Endothelial cell (in vitro differentiated cells): ENCODE measurements at regions not wholly inside any gene's neighbourhood (a gene's known extent, or its start where the extent isn't known, plus 50 kb on each side); places are given as distances from the start of the nearest gene placed in this dataset.

Experiments
- DNase-seq: peaks from one replicate; pipeline ENCODE4 v3.0.0; 2021; ENCODE audit warnings: low spot score
- H3K27ac Mint-ChIP-seq: one replicate; pipeline ENCODE4 v1.8.0; 2021; ENCODE audit warnings: mixed read lengths, inconsistent platforms; ENCODE audit not compliant: unreplicated experiment
- H3K27me3 Mint-ChIP-seq: one replicate; pipeline ENCODE4 v1.8.0; 2021; ENCODE audit warnings: mild to moderate bottlenecking, moderate library complexity, mixed read lengths, inconsistent platforms; ENCODE audit not compliant: unreplicated experiment
- H3K36me3 Mint-ChIP-seq: one replicate; pipeline ENCODE4 v1.8.0; 2021; ENCODE audit warnings: mild to moderate bottlenecking, low read depth, mixed read lengths, inconsistent platforms; ENCODE audit not compliant: unreplicated experiment
- H3K4me1 Mint-ChIP-seq: one replicate; pipeline ENCODE4 v1.8.0; 2021; ENCODE audit warnings: mild to moderate bottlenecking, mixed read lengths, inconsistent platforms; ENCODE audit not compliant: unreplicated experiment
- H3K4me3 Mint-ChIP-seq: one replicate; pipeline ENCODE4 v1.8.0; 2021; ENCODE audit warnings: mild to moderate bottlenecking, mixed read lengths, inconsistent platforms; ENCODE audit not compliant: unreplicated experiment
- H3K9me3 Mint-ChIP-seq: one replicate; pipeline ENCODE4 v1.8.0; 2021; ENCODE audit warnings: mixed read lengths, inconsistent platforms; ENCODE audit not compliant: unreplicated experiment
- TF ChIP-seq, protein P1 (sequence below): fragments of 200-600 bp; sonication (generic); IDR thresholded peaks from one replicate; pipeline ENCODE4 v1.5.0; 2021; ENCODE audit warnings: antibody characterized with exemption; ENCODE audit not compliant: unreplicated experiment

DNA sequence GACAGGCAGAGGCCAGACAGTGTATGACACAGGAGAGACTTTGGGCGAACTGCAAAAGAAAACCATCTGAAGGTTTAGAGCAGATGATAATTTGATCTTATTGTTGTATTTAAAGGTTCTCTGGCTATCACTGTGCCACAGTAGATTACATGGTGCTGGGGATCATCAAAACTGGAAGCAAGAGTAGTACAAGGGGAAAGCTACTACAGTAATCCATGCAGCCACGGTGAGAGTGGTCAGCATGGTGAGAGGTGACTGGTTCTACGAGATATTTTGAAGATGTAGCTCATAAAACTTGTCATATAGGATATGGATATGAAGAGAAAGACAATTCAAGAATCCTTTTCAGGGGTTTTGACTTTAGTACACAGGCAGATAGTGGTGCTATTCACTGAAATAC lies 194.8 kb upstream of the GULP1 start:
- no peaks in the 10 kb centered on the region for H3K27me3 Mint-ChIP-seq

DNA sequence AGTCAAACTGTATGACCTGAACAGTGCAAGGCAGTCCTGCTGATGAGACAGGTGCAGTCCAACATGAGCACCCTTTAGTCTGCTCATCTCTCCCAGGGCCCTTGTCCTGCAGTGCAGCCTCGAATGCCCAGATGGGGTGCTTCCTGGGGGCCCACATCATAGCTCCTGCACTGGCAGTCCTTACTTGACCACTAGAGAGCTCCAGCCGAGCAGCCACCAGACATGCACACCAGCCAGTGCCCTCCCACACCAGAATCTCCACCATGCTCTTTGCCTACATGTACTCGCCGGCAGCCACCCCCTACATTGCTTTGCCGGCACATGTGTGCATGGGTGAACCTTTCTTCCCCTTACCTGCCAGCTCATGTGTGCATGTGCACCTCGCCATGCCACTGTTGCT lies 188.8 kb upstream of the GULP1 start:
- Mint-ChIP-seq H3K9me3 (no peaks in the 10 kb centered on the region), H3K4me1 (peaks cover 6% of the 10 kb centered on the region), H3K27ac (no peak overlapping the region), H3K4me3 (no peak overlapping the region), H3K27me3 (no peaks in the 10 kb centered on the region), H3K36me3 (no peaks in the 10 kb centered on the region)
- DNase-seq: no peak
- TF ChIP-seq, protein P1, sequence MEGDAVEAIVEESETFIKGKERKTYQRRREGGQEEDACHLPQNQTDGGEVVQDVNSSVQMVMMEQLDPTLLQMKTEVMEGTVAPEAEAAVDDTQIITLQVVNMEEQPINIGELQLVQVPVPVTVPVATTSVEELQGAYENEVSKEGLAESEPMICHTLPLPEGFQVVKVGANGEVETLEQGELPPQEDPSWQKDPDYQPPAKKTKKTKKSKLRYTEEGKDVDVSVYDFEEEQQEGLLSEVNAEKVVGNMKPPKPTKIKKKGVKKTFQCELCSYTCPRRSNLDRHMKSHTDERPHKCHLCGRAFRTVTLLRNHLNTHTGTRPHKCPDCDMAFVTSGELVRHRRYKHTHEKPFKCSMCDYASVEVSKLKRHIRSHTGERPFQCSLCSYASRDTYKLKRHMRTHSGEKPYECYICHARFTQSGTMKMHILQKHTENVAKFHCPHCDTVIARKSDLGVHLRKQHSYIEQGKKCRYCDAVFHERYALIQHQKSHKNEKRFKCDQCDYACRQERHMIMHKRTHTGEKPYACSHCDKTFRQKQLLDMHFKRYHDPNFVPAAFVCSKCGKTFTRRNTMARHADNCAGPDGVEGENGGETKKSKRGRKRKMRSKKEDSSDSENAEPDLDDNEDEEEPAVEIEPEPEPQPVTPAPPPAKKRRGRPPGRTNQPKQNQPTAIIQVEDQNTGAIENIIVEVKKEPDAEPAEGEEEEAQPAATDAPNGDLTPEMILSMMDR: no peak

More for the DNA sequence above, 194.8 kb upstream of the GULP1 start:
- TF ChIP-seq, protein P1: no peak
- Mint-ChIP-seq H3K36me3 (no peaks in the 10 kb centered on the region), H3K4me1 (peaks cover 21% of the 10 kb centered on the region), H3K9me3 (no peaks in the 10 kb centered on the region), H3K4me3 (no peak overlapping the region), H3K27ac (no peak overlapping the region)
- DNase-seq: no peak

DNA sequence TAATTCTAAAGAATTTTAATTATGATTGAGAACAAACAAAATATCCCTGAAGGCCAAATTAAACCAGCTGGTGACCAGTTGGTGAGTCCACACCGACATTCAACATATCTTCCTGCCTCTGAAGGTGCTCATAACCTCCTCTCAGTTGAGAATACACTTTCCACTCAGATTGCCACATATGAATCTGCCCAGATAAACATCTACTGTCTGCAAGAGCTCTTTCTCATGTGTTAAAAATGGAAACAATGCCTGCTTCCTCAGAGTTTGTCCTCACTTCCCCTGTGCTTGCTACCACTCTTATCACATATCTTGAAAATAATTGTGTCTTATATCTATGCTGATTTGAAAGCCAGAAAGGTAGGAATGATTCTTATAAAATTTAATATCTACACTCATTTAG lies 177.7 kb upstream of the GULP1 start:
- Mint-ChIP-seq H3K27ac (peak overlapping the region; percentile 33), H3K36me3 (no peaks in the 10 kb centered on the region), H3K9me3 (no peaks in the 10 kb centered on the region), H3K27me3 (no peaks in the 10 kb centered on the region), H3K4me1 (peaks cover 7% of the 10 kb centered on the region), H3K4me3 (no peak overlapping the region)
- no peak for DNase-seq
- TF ChIP-seq, protein P1: no peak

DNA sequence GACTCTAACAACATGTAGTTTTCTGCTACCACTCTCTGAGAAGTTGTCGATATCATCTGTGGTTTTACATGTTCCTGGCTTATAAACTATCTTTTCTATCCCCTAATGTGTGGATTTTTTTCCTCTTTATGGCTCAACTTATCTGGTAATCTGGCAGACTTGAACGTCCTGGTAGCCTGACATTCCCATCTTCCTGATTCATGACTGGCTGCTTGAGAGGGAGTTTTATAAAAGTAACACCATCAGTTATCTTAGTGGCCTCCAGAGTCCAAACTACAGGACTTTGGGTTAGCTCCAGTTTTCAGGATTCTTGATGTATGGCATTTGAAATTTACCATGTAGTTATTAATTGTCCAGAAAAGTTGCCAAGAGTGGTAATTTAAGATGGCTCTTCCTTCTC lies 174.0 kb upstream of the GULP1 start:
- Mint-ChIP-seq H3K9me3 (no peaks in the 10 kb centered on the region), H3K27ac (no peak overlapping the region), H3K27me3 (no peaks in the 10 kb centered on the region), H3K36me3 (no peaks in the 10 kb centered on the region), H3K4me3 (no peak overlapping the region), H3K4me1 (peaks cover 7% of the 10 kb centered on the region)
- no peak for DNase-seq
- TF ChIP-seq, protein P1: no peak

DNA sequence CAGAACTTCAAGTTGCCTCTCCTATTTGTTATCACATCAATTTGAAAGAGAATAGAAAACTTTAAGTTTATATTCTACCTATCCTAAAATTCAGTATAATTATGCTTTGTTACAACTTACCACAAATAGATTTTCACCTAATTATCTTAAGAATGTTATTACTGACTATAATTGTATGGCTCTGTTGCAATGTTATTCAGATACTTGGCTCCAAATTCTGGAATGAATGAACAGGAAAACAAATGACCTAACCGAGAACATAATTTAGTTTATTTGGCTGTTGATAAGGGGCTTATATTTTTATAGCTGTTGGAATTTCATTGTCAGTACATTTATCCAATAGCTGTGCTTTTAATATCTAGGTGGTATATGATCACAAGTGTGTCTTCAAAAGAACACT lies 173.2 kb upstream of the GULP1 start:
- Mint-ChIP-seq H3K27ac (no peak overlapping the region), H3K4me1 (peaks cover 7% of the 10 kb centered on the region), H3K27me3 (no peaks in the 10 kb centered on the region), H3K9me3 (no peaks in the 10 kb centered on the region), H3K4me3 (no peak overlapping the region), H3K36me3 (no peaks in the 10 kb centered on the region)
- TF ChIP-seq, protein P1: no peak
- DNase-seq: no peak
